ENCODE measurements at regions not wholly inside any gene's neighbourhood (a gene's known extent, or its start where the extent isn't known, plus 50 kb on each side); places are given as distances from the start of the nearest gene placed in this dataset.

GRCh38 chr7:131159961-131160361 lies 167.7 kb upstream of the MKLN1 start:
- CTCF ChIA-PET, result interaction anchor here (1.2 kb wide), 1 partner anchor 143 kb away, joined by 4 read pairs; no protein-coding TSS in a partner anchor
- no peak for TF ChIP-seq ZMAT4 (CRISPR knock-in tag; IDR thresholded peaks at IDR 0.05)
- TF ChIP-seq SP1 (CRISPR knock-in tag; conservative IDR thresholded peaks at IDR 0.05), result no peak
- no peak for TF ChIP-seq E2F5 (CRISPR knock-in tag; IDR thresholded peaks at IDR 0.05)
- TF ChIP-seq ERG (CRISPR knock-in tag; IDR thresholded peaks at IDR 0.05), result no peak
- no peak for TF ChIP-seq ZBTB43 (CRISPR knock-in tag; IDR thresholded peaks at IDR 0.05)
- no peak for TF ChIP-seq MAX (CRISPR knock-in tag; IDR thresholded peaks at IDR 0.05)
- TF ChIP-seq SMAD3 (CRISPR knock-in tag; IDR thresholded peaks at IDR 0.05; ENCODE audit: borderline replicate concordance), result no peak
- no peak for TF ChIP-seq NFE2L1 (CRISPR knock-in tag; IDR thresholded peaks at IDR 0.05)
- no peak for TF ChIP-seq NR3C1 (CRISPR knock-in tag; conservative IDR thresholded peaks at IDR 0.05; ENCODE audit: low read depth)
- TF ChIP-seq ZNF263 (CRISPR knock-in tag; IDR thresholded peaks at IDR 0.05; ENCODE audit: low read depth), result no peak
- DNase-seq (ENCODE audit: low spot score) (no peak), ATAC-seq (no peak)
- Mint-ChIP-seq H3K27me3 (ENCODE audit: low read depth) (no peaks in the 10 kb centered on the region), H3K36me3 (no peaks in the 10 kb centered on the region), H3K4me1 (peaks cover 22% of the 10 kb centered on the region), H3K27ac (no peak overlapping the region), H3K9me3 (no peaks in the 10 kb centered on the region), H3K4me3 (no peak overlapping the region)
- POLR2A ChIA-PET, result no interaction called here

GRCh38 chr7:131161103-131161502 lies 166.6 kb upstream of the MKLN1 start:
- ATAC-seq, result no peak
- CTCF ChIA-PET, result no interaction called here
- H3K27me3 Mint-ChIP-seq (ENCODE audit: low read depth), result no peaks in the 10 kb centered on the region
- no peak for TF ChIP-seq MAX (CRISPR knock-in tag; IDR thresholded peaks at IDR 0.05)
- no peak for TF ChIP-seq ZNF232 (CRISPR knock-in tag; IDR thresholded peaks at IDR 0.05)
- TF ChIP-seq STAT6 (CRISPR knock-in tag; conservative IDR thresholded peaks at IDR 0.05; ENCODE audit: low read depth), result no peak
- no peak for TF ChIP-seq E2F1 (CRISPR knock-in tag; IDR thresholded peaks at IDR 0.05)
- no peak for TF ChIP-seq ARID4B (CRISPR knock-in tag; IDR thresholded peaks at IDR 0.05; ENCODE audit: borderline replicate concordance)
- no peak for TF ChIP-seq USF1 (CRISPR knock-in tag; IDR thresholded peaks at IDR 0.05)
- no peak for TF ChIP-seq CTCF (IDR thresholded peaks at IDR 0.05)
- no peak for TF ChIP-seq TEAD4 (CRISPR knock-in tag; IDR thresholded peaks at IDR 0.05)

More at GRCh38 chr7:131161103-131161502, 166.6 kb upstream of the MKLN1 start:
- Mint-ChIP-seq H3K4me1 (peaks cover 22% of the 10 kb centered on the region), H3K27ac (no peak overlapping the region), H3K36me3 (no peaks in the 10 kb centered on the region), H3K4me3 (no peak overlapping the region), H3K9me3 (no peaks in the 10 kb centered on the region)
- no peak for DNase-seq (ENCODE audit: low spot score)
- POLR2A ChIA-PET, result interaction anchor here (0.6 kb wide), 2 partner anchors 91 to 155 kb away, joined by 3 to 6 read pairs; no protein-coding TSS in a partner anchor

Data from WTC11 (cell line).